SK-N-SH (cell line): ENCODE measurements at regions not wholly inside any gene's neighbourhood (a gene's known extent, or its start where the extent isn't known, plus 50 kb on each side); places are given as distances from the start of the nearest gene placed in this dataset.

Experiments used
- CTCF ChIA-PET: fragments of 300-600, 350-600 bp; formaldehyde crosslinking; extraction: SDS; loops from one replicate; lab custom pipeline; 2021; lab: Yijun Ruan, JAX
- POLR2A ChIA-PET: fragments of 350-600 bp; sonication (Branson Sonifier 250); formaldehyde crosslinking; extraction: SDS; loops from one replicate; lab custom pipeline; 2020; ENCODE audit warnings: antibody characterized with exemption, inconsistent platforms; lab: Yijun Ruan, JAX
- DNase-seq: peaks from one replicate; pipeline ENCODE4 v3.0.0; 2012
- H2AFZ ChIP-seq: fragments of 200-600 bp; sonication (generic); 2 replicates; pipeline ENCODE4 v1.8.1; 2016; ENCODE audit warnings: antibody characterized with exemption, mild to moderate bottlenecking, low read depth
- H3F3A ChIP-seq: fragments of 200-600 bp; sonication (generic); replicated peaks from 2 replicates; pipeline ENCODE3; 2016; ENCODE audit warnings: antibody characterized with exemption, mild to moderate bottlenecking; ENCODE audit not compliant: insufficient read depth
- H3K27ac ChIP-seq, 2 experiments: fragments of 200-500 bp in 1 of 2; fragments of 200-600 bp in 1 of 2; sonication (Bioruptor generic) in 1 of 2; sonication (generic), shearing (Covaris generic) in 1 of 2; 2 replicates each; pipeline versions ENCODE4 v1.5.1 to v1.6.1; 2014 to 2016; ENCODE audit warnings: low read depth in 2 of 2, inconsistent platforms in 1 of 2, low read length in 1 of 2, mild to moderate bottlenecking in 1 of 2, mixed read lengths in 1 of 2
- H3K27me3 ChIP-seq: fragments of 200-600 bp; sonication (generic), shearing (Covaris generic); 2 replicates; pipeline ENCODE4 v1.6.1; 2016; ENCODE audit warnings: mixed run types; ENCODE audit not compliant: insufficient read depth
- H3K36me3 ChIP-seq, 2 experiments: fragments of 200-500 bp in 1 of 2; fragments of 200-600 bp in 1 of 2; sonication (Bioruptor generic) in 1 of 2; sonication (generic) in 1 of 2; replicated peaks in 1 of 2; 2 replicates each; pipeline versions ENCODE3 to v1.5.1; 2014 to 2016; ENCODE audit warnings: low read length in 1 of 2, mild to moderate bottlenecking in 1 of 2; ENCODE audit not compliant: insufficient read depth in 2 of 2, control insufficient read depth in 1 of 2
- H3K4me1 ChIP-seq, 2 experiments: fragments of 200-500 bp in 1 of 2; fragments of 200-600 bp in 1 of 2; sonication (Bioruptor generic) in 1 of 2; sonication (generic), shearing (Covaris generic) in 1 of 2; 2 replicates each; pipeline versions ENCODE4 v1.5.1 to v1.6.1; 2014 to 2016; ENCODE audit warnings: low read depth in 1 of 2, low read length in 1 of 2, mixed run types in 1 of 2; ENCODE audit not compliant: insufficient read depth in 2 of 2, control insufficient read depth in 1 of 2
- H3K4me2 ChIP-seq: fragments of 200-600 bp; sonication (generic), shearing (Covaris generic); 2 replicates; pipeline ENCODE4 v1.6.1; 2017; ENCODE audit warnings: mixed run types
- H3K4me3 ChIP-seq, 2 experiments: fragments of 200-500 bp in 1 of 2; fragments of 200-600 bp in 1 of 2; sonication (Bioruptor generic) in 1 of 2; sonication (generic), shearing (Covaris generic) in 1 of 2; 2 replicates each; pipeline versions ENCODE4 v1.5.1 to v1.8.1; 2014 to 2016; ENCODE audit warnings: low read depth in 2 of 2, inconsistent platforms in 1 of 2, low read length in 1 of 2, mild to moderate bottlenecking in 1 of 2, mixed read lengths in 1 of 2, moderate library complexity in 1 of 2
- H3K79me2 ChIP-seq: fragments of 200-600 bp; sonication (generic); 2 replicates; pipeline ENCODE4 v1.8.1; 2017; ENCODE audit warnings: mild to moderate bottlenecking; ENCODE audit not compliant: insufficient read depth
- H3K9ac ChIP-seq: fragments of 200-600 bp; sonication (generic); 2 replicates; pipeline ENCODE4 v1.6.1; 2017; ENCODE audit warnings: mixed run types
- H3K9me2 ChIP-seq: fragments of 200-600 bp; sonication (generic); 2 replicates; pipeline ENCODE4 v1.6.1; 2017; ENCODE audit warnings: mixed run types
- H3K9me3 ChIP-seq: fragments of 200-600 bp; sonication (generic); 2 replicates; pipeline ENCODE4 v1.6.1; 2017; ENCODE audit warnings: mixed run types, mild to moderate bottlenecking, moderate library complexity
- H4K20me1 ChIP-seq: fragments of 200-600 bp; sonication (generic); 2 replicates; pipeline ENCODE4 v1.6.1; 2017; ENCODE audit warnings: mild to moderate bottlenecking, mixed run types; ENCODE audit not compliant: insufficient read depth
- ELF1 ChIP-seq: IDR thresholded peaks from 2 replicates; pipeline ENCODE4 v1.4.0; 2012
- EP300 ChIP-seq, 2 experiments: IDR thresholded peaks; 2 replicates each; pipeline versions ENCODE4 v1.4.0 to v1.6.1; 2012; ENCODE audit warnings: borderline replicate concordance in 1 of 2, low read depth in 1 of 2, low read length in 1 of 2
- FOSL2 ChIP-seq: IDR thresholded peaks from 2 replicates; pipeline ENCODE4 v1.4.0; 2012; ENCODE audit warnings: low read depth, mild to moderate bottlenecking, moderate library complexity, borderline replicate concordance
- FOXJ3 ChIP-seq: sonication (generic); formaldehyde crosslinking; IDR thresholded peaks from 2 replicates; pipeline ENCODE4 v1.5.1; 2020; ENCODE audit warnings: mild to moderate bottlenecking, missing genetic modification reagents
- FOXM1 ChIP-seq: IDR thresholded peaks from 2 replicates; pipeline ENCODE4 v1.4.0; 2012; ENCODE audit warnings: low read depth, mild to moderate bottlenecking
- GATA2 ChIP-seq: sonication (generic); formaldehyde crosslinking; IDR thresholded peaks from 2 replicates; pipeline ENCODE4 v1.5.0; 2020; ENCODE audit warnings: mild to moderate bottlenecking, missing genetic modification reagents
- JUND ChIP-seq: IDR thresholded peaks from 2 replicates; pipeline ENCODE4 v1.4.0; 2012
- NFIC ChIP-seq: IDR thresholded peaks from 2 replicates; pipeline ENCODE4 v1.4.0; 2012; ENCODE audit warnings: borderline replicate concordance
- NRF1 ChIP-seq: IDR thresholded peaks from 2 replicates; pipeline ENCODE4 v1.6.1; 2012; ENCODE audit warnings: low read depth, mild to moderate bottlenecking, low read length
- POLR2AphosphoS5 ChIP-seq: IDR thresholded peaks from 2 replicates; pipeline ENCODE4 v1.6.1; 2012; ENCODE audit warnings: low read depth, low read length
- SMC3 ChIP-seq: IDR thresholded peaks from 2 replicates; pipeline ENCODE4 v1.6.1; 2012; ENCODE audit warnings: low read depth, low read length, improper control_type of control experiment
- TAF1 ChIP-seq: IDR thresholded peaks from 2 replicates; pipeline ENCODE4 v1.6.1; 2012; ENCODE audit warnings: low read depth, mild to moderate bottlenecking, low read length, moderate library complexity, borderline replicate concordance
- TCF12 ChIP-seq: IDR thresholded peaks from 2 replicates; pipeline ENCODE4 v1.4.0; 2012
- TEAD4 ChIP-seq: IDR thresholded peaks from 2 replicates; pipeline ENCODE4 v1.4.0; 2012; ENCODE audit warnings: mild to moderate bottlenecking, borderline replicate concordance; ENCODE audit not compliant: insufficient read depth
- WGBS: methylation state at CpG from one replicate; pipeline ENCODE4 v1.1.6; 2017; ENCODE audit warnings: low lambda C conversion rate; 5-methylcytosine and 5-hydroxymethylcytosine counted together
- TF ChIP-seq, protein P1 (sequence below): fragments of 150-350 bp; IDR thresholded peaks from 2 replicates; pipeline ENCODE4 v1.6.1; 2017; ENCODE audit warnings: antibody characterized with exemption, low read length, low read depth, borderline replicate concordance
- TF ChIP-seq, protein P2 (sequence below): IDR thresholded peaks from 2 replicates; pipeline ENCODE4 v1.6.1; 2012; ENCODE audit warnings: mild to moderate bottlenecking, low read depth, low read length, moderate library complexity
- TF ChIP-seq, protein P3 (sequence below): IDR thresholded peaks from 2 replicates; pipeline ENCODE4 v1.4.0; 2012; ENCODE audit warnings: low read depth, borderline replicate concordance
- TF ChIP-seq, protein P4 (sequence below): fragments of 200-600 bp; sonication (generic); IDR thresholded peaks from 2 replicates; pipeline ENCODE4 v1.6.1; 2017; ENCODE audit warnings: antibody characterized with exemption, mild to moderate bottlenecking, moderate library complexity
- TF ChIP-seq, protein P5 (sequence below): IDR thresholded peaks from 2 replicates; pipeline ENCODE4 v1.4.0; 2012; ENCODE audit warnings: low read depth, borderline replicate concordance
- TF ChIP-seq, protein P6 (sequence below): IDR thresholded peaks from 2 replicates; pipeline ENCODE4; 2012

DNA sequence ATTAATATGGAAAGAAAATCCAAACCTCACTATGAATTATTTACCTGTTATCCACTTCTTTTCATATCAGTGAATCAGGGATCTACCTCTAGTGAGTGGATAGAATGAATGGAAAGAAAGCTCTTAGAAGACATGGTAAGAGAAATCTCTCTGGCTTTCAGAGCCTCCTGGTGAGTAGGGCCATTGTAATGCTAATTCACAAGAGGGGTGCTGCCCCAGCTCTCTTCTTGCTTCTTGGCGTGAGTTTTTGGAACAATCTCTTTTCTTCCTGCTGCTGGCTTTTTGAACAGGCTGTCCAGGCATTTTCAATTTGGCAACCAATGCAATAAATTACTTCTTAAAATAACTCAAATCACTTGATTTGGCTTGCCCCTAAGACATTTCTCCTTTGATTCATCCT lies 49.9 kb upstream of the KCNN2 start:
- Histone ChIP-seq H3K27me3 (no peaks in the 10 kb centered on the region), H3K9ac (no peak overlapping the region), H2AFZ (no peak overlapping the region), H3K4me2 (no peak overlapping the region), H3K27ac (no peak overlapping the region), H3K79me2 (no peaks in the 10 kb centered on the region), H3K4me1 (no peaks in the 10 kb centered on the region), H3K9me3 (no peaks in the 10 kb centered on the region), H3K9me2 (no peaks in the 10 kb centered on the region), H3K36me3 (no peaks in the 10 kb centered on the region), H4K20me1 (no peaks in the 10 kb centered on the region), H3K4me3 (no peak overlapping the region), H3F3A (no peaks in the 10 kb centered on the region)
- ChIA-PET CTCF (no interaction called here), POLR2A (no interaction called here)
- 17% methylated on average over 1 of the region's 1 CpG for WGBS
- no peak for DNase-seq
- TF ChIP-seq GATA2 = no peak
- no peak for TF ChIP-seq POLR2AphosphoS5
- TF ChIP-seq, protein P1, sequence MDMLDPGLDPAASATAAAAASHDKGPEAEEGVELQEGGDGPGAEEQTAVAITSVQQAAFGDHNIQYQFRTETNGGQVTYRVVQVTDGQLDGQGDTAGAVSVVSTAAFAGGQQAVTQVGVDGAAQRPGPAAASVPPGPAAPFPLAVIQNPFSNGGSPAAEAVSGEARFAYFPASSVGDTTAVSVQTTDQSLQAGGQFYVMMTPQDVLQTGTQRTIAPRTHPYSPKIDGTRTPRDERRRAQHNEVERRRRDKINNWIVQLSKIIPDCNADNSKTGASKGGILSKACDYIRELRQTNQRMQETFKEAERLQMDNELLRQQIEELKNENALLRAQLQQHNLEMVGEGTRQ = no peak
- TF ChIP-seq, protein P2, sequence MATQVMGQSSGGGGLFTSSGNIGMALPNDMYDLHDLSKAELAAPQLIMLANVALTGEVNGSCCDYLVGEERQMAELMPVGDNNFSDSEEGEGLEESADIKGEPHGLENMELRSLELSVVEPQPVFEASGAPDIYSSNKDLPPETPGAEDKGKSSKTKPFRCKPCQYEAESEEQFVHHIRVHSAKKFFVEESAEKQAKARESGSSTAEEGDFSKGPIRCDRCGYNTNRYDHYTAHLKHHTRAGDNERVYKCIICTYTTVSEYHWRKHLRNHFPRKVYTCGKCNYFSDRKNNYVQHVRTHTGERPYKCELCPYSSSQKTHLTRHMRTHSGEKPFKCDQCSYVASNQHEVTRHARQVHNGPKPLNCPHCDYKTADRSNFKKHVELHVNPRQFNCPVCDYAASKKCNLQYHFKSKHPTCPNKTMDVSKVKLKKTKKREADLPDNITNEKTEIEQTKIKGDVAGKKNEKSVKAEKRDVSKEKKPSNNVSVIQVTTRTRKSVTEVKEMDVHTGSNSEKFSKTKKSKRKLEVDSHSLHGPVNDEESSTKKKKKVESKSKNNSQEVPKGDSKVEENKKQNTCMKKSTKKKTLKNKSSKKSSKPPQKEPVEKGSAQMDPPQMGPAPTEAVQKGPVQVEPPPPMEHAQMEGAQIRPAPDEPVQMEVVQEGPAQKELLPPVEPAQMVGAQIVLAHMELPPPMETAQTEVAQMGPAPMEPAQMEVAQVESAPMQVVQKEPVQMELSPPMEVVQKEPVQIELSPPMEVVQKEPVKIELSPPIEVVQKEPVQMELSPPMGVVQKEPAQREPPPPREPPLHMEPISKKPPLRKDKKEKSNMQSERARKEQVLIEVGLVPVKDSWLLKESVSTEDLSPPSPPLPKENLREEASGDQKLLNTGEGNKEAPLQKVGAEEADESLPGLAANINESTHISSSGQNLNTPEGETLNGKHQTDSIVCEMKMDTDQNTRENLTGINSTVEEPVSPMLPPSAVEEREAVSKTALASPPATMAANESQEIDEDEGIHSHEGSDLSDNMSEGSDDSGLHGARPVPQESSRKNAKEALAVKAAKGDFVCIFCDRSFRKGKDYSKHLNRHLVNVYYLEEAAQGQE = no peak
- no peak for TF ChIP-seq TCF12
- TF ChIP-seq, protein P3, sequence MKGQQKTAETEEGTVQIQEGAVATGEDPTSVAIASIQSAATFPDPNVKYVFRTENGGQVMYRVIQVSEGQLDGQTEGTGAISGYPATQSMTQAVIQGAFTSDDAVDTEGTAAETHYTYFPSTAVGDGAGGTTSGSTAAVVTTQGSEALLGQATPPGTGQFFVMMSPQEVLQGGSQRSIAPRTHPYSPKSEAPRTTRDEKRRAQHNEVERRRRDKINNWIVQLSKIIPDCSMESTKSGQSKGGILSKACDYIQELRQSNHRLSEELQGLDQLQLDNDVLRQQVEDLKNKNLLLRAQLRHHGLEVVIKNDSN = no peak
- TF ChIP-seq, protein P4, sequence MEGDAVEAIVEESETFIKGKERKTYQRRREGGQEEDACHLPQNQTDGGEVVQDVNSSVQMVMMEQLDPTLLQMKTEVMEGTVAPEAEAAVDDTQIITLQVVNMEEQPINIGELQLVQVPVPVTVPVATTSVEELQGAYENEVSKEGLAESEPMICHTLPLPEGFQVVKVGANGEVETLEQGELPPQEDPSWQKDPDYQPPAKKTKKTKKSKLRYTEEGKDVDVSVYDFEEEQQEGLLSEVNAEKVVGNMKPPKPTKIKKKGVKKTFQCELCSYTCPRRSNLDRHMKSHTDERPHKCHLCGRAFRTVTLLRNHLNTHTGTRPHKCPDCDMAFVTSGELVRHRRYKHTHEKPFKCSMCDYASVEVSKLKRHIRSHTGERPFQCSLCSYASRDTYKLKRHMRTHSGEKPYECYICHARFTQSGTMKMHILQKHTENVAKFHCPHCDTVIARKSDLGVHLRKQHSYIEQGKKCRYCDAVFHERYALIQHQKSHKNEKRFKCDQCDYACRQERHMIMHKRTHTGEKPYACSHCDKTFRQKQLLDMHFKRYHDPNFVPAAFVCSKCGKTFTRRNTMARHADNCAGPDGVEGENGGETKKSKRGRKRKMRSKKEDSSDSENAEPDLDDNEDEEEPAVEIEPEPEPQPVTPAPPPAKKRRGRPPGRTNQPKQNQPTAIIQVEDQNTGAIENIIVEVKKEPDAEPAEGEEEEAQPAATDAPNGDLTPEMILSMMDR = no peak
- no peak for TF ChIP-seq FOXJ3 (CRISPR knock-in tag)
- TF ChIP-seq JUND = no peak
- TF ChIP-seq, protein P5, sequence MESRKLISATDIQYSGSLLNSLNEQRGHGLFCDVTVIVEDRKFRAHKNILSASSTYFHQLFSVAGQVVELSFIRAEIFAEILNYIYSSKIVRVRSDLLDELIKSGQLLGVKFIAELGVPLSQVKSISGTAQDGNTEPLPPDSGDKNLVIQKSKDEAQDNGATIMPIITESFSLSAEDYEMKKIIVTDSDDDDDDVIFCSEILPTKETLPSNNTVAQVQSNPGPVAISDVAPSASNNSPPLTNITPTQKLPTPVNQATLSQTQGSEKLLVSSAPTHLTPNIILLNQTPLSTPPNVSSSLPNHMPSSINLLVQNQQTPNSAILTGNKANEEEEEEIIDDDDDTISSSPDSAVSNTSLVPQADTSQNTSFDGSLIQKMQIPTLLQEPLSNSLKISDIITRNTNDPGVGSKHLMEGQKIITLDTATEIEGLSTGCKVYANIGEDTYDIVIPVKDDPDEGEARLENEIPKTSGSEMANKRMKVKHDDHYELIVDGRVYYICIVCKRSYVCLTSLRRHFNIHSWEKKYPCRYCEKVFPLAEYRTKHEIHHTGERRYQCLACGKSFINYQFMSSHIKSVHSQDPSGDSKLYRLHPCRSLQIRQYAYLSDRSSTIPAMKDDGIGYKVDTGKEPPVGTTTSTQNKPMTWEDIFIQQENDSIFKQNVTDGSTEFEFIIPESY = no peak
- TF ChIP-seq FOXM1 = no peak
- TF ChIP-seq, protein P6, sequence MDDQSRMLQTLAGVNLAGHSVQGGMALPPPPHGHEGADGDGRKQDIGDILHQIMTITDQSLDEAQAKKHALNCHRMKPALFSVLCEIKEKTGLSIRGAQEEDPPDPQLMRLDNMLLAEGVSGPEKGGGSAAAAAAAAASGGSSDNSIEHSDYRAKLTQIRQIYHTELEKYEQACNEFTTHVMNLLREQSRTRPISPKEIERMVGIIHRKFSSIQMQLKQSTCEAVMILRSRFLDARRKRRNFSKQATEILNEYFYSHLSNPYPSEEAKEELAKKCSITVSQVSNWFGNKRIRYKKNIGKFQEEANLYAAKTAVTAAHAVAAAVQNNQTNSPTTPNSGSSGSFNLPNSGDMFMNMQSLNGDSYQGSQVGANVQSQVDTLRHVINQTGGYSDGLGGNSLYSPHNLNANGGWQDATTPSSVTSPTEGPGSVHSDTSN = no peak
- no peak for TF ChIP-seq ELF1
- TF ChIP-seq FOSL2 = no peak
- no peak for TF ChIP-seq TEAD4
- TF ChIP-seq SMC3 = no peak
- no peak for TF ChIP-seq NFIC
- no peak for TF ChIP-seq TAF1
- TF ChIP-seq EP300 (IDR thresholded peaks at IDR 0.05; ENCODE audit: borderline replicate concordance in 1 of 2, low read depth in 1 of 2, low read length in 1 of 2) = no peak
- no peak for TF ChIP-seq NRF1
